MM.1S (cell line): ENCODE measurements at regions not wholly inside any gene's neighbourhood (a gene's known extent, or its start where the extent isn't known, plus 50 kb on each side); places are given as distances from the start of the nearest gene placed in this dataset.

Experiments used
- EZH2phosphoT487 ChIP-seq: fragments of 300-600 bp; sonication (generic); IDR thresholded peaks from 2 replicates; pipeline ENCODE4 v1.6.1; 2018; ENCODE audit warnings: antibody characterized with exemption, low read length
- TF ChIP-seq, protein P1 (sequence below): fragments of 300-600 bp; sonication (generic); IDR thresholded peaks from 2 replicates; pipeline ENCODE4 v1.5.1; 2016; ENCODE audit warnings: antibody characterized with exemption, low read length, mixed read lengths

DNA sequence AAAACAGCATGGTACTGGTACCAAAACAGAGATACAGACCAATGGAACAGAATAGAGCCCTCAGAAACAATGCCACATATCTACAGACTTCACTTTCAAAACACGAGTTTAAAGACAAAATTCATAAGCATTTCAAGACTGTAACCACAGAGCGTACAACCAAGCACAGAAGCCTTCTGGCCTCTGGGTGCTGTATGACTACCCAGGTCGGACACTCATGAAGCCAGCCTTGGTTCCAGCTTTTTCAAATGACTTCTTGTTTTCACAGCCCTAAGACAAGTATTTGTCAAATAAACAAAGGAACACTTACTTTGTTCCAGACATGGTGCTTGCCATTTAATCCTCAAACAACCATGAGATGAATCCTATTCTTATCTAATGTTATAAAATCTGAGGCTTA lies 536.1 kb upstream of the NR3C2 start:
- TF ChIP-seq, protein P1, sequence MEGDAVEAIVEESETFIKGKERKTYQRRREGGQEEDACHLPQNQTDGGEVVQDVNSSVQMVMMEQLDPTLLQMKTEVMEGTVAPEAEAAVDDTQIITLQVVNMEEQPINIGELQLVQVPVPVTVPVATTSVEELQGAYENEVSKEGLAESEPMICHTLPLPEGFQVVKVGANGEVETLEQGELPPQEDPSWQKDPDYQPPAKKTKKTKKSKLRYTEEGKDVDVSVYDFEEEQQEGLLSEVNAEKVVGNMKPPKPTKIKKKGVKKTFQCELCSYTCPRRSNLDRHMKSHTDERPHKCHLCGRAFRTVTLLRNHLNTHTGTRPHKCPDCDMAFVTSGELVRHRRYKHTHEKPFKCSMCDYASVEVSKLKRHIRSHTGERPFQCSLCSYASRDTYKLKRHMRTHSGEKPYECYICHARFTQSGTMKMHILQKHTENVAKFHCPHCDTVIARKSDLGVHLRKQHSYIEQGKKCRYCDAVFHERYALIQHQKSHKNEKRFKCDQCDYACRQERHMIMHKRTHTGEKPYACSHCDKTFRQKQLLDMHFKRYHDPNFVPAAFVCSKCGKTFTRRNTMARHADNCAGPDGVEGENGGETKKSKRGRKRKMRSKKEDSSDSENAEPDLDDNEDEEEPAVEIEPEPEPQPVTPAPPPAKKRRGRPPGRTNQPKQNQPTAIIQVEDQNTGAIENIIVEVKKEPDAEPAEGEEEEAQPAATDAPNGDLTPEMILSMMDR, result no peak
- no peak for TF ChIP-seq EZH2phosphoT487
